SK-N-MC (cell line): ENCODE measurements at regions not wholly inside any gene's neighbourhood (a gene's known extent, or its start where the extent isn't known, plus 50 kb on each side); places are given as distances from the start of the nearest gene placed in this dataset.

ENCODE experiments used
- EZH2 ChIP-seq: fragments of 200-600 bp; sonication (generic); IDR thresholded peaks from one replicate; pipeline ENCODE4 v1.6.1; 2017; ENCODE audit warnings: antibody characterized with exemption
- FOXP2 ChIP-seq: optimal IDR thresholded peaks from 2 replicates; pipeline ENCODE3; 2011; ENCODE audit warnings: mild to moderate bottlenecking, moderate library complexity; ENCODE audit not compliant: insufficient read depth; ENCODE audit errors: extremely low read length, control extremely low read depth
- POLR2AphosphoS5 ChIP-seq: IDR thresholded peaks from 2 replicates; pipeline ENCODE4 v1.6.1; 2012; ENCODE audit warnings: mild to moderate bottlenecking, low read depth, low read length, borderline replicate concordance

DNA sequence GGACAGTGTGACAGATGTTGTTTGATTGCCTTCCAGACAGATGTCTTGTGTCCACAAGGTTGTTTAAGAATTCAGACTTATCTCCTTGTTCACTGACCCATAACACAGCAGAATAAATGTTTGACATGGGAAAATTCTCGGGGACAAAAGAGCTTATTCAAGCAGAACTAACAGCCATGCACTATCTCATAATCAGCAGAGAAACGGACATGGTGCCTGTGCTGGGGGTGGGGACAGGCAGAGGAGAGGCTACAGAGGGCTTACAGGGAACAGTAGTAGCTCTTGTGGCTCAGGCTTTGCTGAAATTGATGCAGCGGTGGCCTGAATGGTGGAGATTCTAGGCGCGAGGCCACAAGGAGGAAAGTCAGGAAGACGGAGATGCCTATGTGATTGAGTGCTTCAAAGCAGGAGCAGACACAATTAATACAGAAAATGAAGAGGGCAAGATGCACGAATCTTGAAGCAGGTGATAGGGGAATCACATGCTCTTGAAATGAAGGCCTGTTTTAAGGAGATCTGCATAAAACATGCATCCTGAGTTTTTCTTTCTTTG lies 62.0 kb upstream of the CAB39 start:
- TF ChIP-seq EZH2 (no peak), POLR2AphosphoS5 (no peak), FOXP2 (no peak)
